Esophagus muscularis mucosa (tissue), 4 donors: ENCODE measurements at regions not wholly inside any gene's neighbourhood (a gene's known extent, or its start where the extent isn't known, plus 50 kb on each side); places are given as distances from the start of the nearest gene placed in this dataset.

Source experiments
- DNase-seq: peaks from one replicate; pipeline ENCODE4 v3.0.0-alpha.2; 2017; ENCODE audit errors: extremely low spot score
- H3K27ac ChIP-seq, 4 donors: fragments of 200-600 bp; sonication (generic); replicated peaks in 1 of 4; 1 replicate in 3 of 4; 2 replicates in 1 of 4; pipeline ENCODE4 v1.5.1; 2016 to 2019; ENCODE audit warnings: mild to moderate bottlenecking in 1 of 4
- H3K27me3 ChIP-seq, 4 donors: fragments of 200-600 bp; sonication (generic); one replicate each; pipeline versions ENCODE4 v1.5.1 to v1.6.0; 2016 to 2019
- H3K36me3 ChIP-seq, 4 donors: fragments of 200-600 bp; sonication (generic); one replicate each; pipeline ENCODE4 v1.5.1; 2016 to 2019
- H3K4me1 ChIP-seq, 4 donors: fragments of 200-600 bp; sonication (generic); one replicate each; pipeline ENCODE4 v1.5.1; 2016 to 2019
- H3K4me3 ChIP-seq, 4 donors: fragments of 200-600 bp; sonication (generic); 1 replicate in 2 of 4; 2 replicates in 2 of 4; pipeline ENCODE4 v1.5.1; 2016 to 2019; ENCODE audit warnings: mild to moderate bottlenecking in 4 of 4, moderate library complexity in 1 of 4
- H3K9me3 ChIP-seq, 4 donors: fragments of 200-600 bp; sonication (generic); 1 replicate in 3 of 4; 2 replicates in 1 of 4; pipeline ENCODE4 v1.5.1; 2016 to 2019
- EP300 ChIP-seq: sonication (generic); formaldehyde crosslinking; IDR thresholded peaks from one replicate; pipeline ENCODE4 v1.6.1; 2017; ENCODE audit warnings: antibody characterized with exemption
- POLR2A ChIP-seq: fragments of 450-650 bp; IDR thresholded peaks from one replicate; pipeline ENCODE4 v1.6.1; 2017; ENCODE audit warnings: antibody characterized with exemption, moderate library complexity, mild to moderate bottlenecking, low read depth
- POLR2AphosphoS5 ChIP-seq, 2 donors: sonication (generic); formaldehyde crosslinking; IDR thresholded peaks; one replicate each; pipeline ENCODE4 v1.6.1; 2017; ENCODE audit warnings: antibody characterized with exemption in 2 of 2
- WGBS: methylation state at CpG from one replicate; pipeline ENCODE4 v1.1.5; 2018; 5-methylcytosine and 5-hydroxymethylcytosine counted together
- intact Hi-C: fragments of 100-400 bp; cut with DNase I; formaldehyde crosslinking; loops from one replicate; pipeline ENCODE4 v1.15.1; 2023
- TF ChIP-seq, protein P1 (sequence below), 3 experiments: fragments of 200-600 bp in 2 of 3; fragments of 450-650 bp in 1 of 3; sonication (generic) in 2 of 3; IDR thresholded peaks; one replicate each; pipeline ENCODE4 v1.5.1; 2017 to 2019; ENCODE audit warnings: antibody characterized with exemption in 3 of 3, mild to moderate bottlenecking in 2 of 3, moderate library complexity in 1 of 3

GRCh38 chr3:66149269-66149668 is 71.5 kb upstream of the SLC25A26 start:
- intact Hi-C loops: no loop called here
- H3K4me1 ChIP-seq: peaks cover 1 to 11% (median 8%) of the 10 kb centered on the region in 4 donors
- no peak overlapping the region for H3K4me3 ChIP-seq
- TF ChIP-seq POLR2A: no peak
- TF ChIP-seq, protein P1, sequence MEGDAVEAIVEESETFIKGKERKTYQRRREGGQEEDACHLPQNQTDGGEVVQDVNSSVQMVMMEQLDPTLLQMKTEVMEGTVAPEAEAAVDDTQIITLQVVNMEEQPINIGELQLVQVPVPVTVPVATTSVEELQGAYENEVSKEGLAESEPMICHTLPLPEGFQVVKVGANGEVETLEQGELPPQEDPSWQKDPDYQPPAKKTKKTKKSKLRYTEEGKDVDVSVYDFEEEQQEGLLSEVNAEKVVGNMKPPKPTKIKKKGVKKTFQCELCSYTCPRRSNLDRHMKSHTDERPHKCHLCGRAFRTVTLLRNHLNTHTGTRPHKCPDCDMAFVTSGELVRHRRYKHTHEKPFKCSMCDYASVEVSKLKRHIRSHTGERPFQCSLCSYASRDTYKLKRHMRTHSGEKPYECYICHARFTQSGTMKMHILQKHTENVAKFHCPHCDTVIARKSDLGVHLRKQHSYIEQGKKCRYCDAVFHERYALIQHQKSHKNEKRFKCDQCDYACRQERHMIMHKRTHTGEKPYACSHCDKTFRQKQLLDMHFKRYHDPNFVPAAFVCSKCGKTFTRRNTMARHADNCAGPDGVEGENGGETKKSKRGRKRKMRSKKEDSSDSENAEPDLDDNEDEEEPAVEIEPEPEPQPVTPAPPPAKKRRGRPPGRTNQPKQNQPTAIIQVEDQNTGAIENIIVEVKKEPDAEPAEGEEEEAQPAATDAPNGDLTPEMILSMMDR (IDR thresholded peaks at IDR 0.05): no peak
- no peak for TF ChIP-seq POLR2AphosphoS5 (IDR thresholded peaks at IDR 0.05)
- TF ChIP-seq EP300: no peak
- H3K9me3 ChIP-seq: no peaks in the 10 kb centered on the region
- no peak overlapping the region for H3K27ac ChIP-seq
- no peaks in the 10 kb centered on the region for H3K27me3 ChIP-seq
- H3K36me3 ChIP-seq: no peaks in the 10 kb centered on the region
- no peak for DNase-seq
- WGBS: 74% methylated on average over 1 of the region's 1 CpG

DNA sequence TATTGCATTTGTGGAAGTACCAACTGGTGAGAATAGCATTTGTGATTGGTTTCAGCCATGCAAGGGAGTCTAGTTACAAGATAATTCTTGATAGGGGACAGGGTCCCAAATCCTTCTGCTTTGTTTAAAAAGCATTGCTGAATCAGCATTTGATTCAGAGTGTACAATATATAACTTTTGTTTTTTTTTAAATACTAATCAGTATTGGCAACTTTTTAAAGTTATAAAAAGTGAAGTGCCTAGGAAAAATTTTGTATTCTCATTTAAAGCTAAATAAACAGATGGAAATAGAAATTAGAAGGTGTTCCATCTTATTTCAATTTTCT is 75.4 kb upstream of the SLC25A26 start:
- no peak for DNase-seq
- intact Hi-C loops: no loop called here

GRCh38 chr3:66144568-66145407 is 76.0 kb upstream of the SLC25A26 start:
- intact Hi-C loops: loop anchor here (5.0 kb wide), 1 partner anchor 107 kb away; the partner anchor contains the start of gene MAGI1
- WGBS: 78% methylated on average over 7 of the region's 7 CpGs

More for the DNA sequence above, 75.4 kb upstream of the SLC25A26 start:
- Histone ChIP-seq H3K4me3 (no peak overlapping the region), H3K27me3 (no peaks in the 10 kb centered on the region), H3K9me3 (no peaks in the 10 kb centered on the region), H3K27ac (no peak overlapping the region), H3K4me1 (no peaks in the 10 kb centered on the region), H3K36me3 (no peaks in the 10 kb centered on the region)
- no peak for TF ChIP-seq POLR2AphosphoS5 (IDR thresholded peaks at IDR 0.05)

GRCh38 chr3:66142079-66142478 is 78.7 kb upstream of the SLC25A26 start:
- Histone ChIP-seq H3K36me3 (no peaks in the 10 kb centered on the region), H3K27ac (no peak overlapping the region), H3K4me1 (peaks cover 0 to 9% (median 5%) of the 10 kb centered on the region in 4 donors), H3K4me3 (no peak overlapping the region), H3K27me3 (no peaks in the 10 kb centered on the region), H3K9me3 (no peaks in the 10 kb centered on the region)
- intact Hi-C loops: loop anchor here (5.0 kb wide), 1 partner anchor 105 kb away; the partner anchor contains the start of gene MAGI1
- no peak for DNase-seq
- TF ChIP-seq EP300: no peak
- TF ChIP-seq, protein P1 (IDR thresholded peaks at IDR 0.05): no peak
- no peak for TF ChIP-seq POLR2AphosphoS5 (IDR thresholded peaks at IDR 0.05)
- no peak for TF ChIP-seq POLR2A
- WGBS: 100% methylated on average over 1 of the region's 1 CpG

More at GRCh38 chr3:66144568-66145407, 76.0 kb upstream of the SLC25A26 start:
- Histone ChIP-seq H3K36me3 (no peaks in the 10 kb centered on the region), H3K4me3 (no peak overlapping the region), H3K9me3 (no peaks in the 10 kb centered on the region), H3K4me1 (no peaks in the 10 kb centered on the region), H3K27ac (no peak overlapping the region), H3K27me3 (no peaks in the 10 kb centered on the region)
- no peak for DNase-seq
- TF ChIP-seq POLR2A: no peak
- TF ChIP-seq, protein P1 (IDR thresholded peaks at IDR 0.05): no peak
- TF ChIP-seq EP300: no peak
- TF ChIP-seq POLR2AphosphoS5 (IDR thresholded peaks at IDR 0.05): no peak

- 84% methylated on average over 7 of the region's 7 CpGs for WGBS
- DNase-seq: no peak
- H3K36me3 ChIP-seq: no peaks in the 10 kb centered on the region
- peaks cover 0 to 9% (median 5%) of the 10 kb centered on the region in 4 donors for H3K4me1 ChIP-seq
- H3K9me3 ChIP-seq: no peaks in the 10 kb centered on the region
- H3K4me3 ChIP-seq: no peak overlapping the region
- H3K27ac ChIP-seq: no peak overlapping the region
- TF ChIP-seq EP300: no peak
- TF ChIP-seq POLR2AphosphoS5 (IDR thresholded peaks at IDR 0.05): no peak
- TF ChIP-seq, protein P1 (IDR thresholded peaks at IDR 0.05): no peak
- TF ChIP-seq POLR2A: no peak
- H3K27me3 ChIP-seq: no peaks in the 10 kb centered on the region
- intact Hi-C loops: loop anchor here (5.0 kb wide), 1 partner anchor 104 kb away; the partner anchor contains the start of gene MAGI1
Measured at GRCh38 chr3:66140743-66141372, 79.9 kb upstream of the SLC25A26 start.
